ENCODE measurements at regions not wholly inside any gene's neighbourhood (a gene's known extent, or its start where the extent isn't known, plus 50 kb on each side); places are given as distances from the start of the nearest gene placed in this dataset.
A peak's percentile ranks its signal among the peaks of the same experiment; 100 is the strongest.

DNA sequence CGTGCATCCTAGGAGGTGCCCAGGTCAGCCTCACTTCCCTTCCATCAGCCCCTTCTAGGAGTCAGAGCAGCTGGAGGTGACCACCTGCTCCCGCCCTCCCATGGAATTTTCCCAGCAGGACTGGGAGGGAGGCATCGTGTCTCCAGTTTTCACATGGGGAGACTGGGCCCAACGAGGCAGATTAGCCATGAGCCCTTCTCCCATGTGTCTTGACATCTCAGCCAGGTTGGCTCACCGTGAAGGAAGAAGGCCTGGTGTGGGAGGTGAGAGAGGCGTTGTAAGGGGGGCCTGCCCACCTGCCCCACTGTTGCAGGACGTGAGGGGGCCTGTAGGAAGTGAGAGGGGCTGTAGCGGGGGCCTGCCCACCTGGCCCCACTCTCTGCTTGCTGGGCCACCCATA is 1521.4 kb downstream of the BRD1 start:
- Histone ChIP-seq H3K9me3 (no peaks in the 10 kb centered on the region), H3K36me3 (ENCODE audit: control insufficient read depth in 2 of 2, extremely low read depth in 1 of 2, insufficient read depth in 1 of 2, low read length in 1 of 2) (no peaks in the 10 kb centered on the region), H3K4me1 (ENCODE audit: control insufficient read depth in 1 of 2, extremely low read depth in 1 of 2, insufficient read depth in 2 of 2, low read length in 2 of 2) (no peaks in the 10 kb centered on the region), H3K4me3 (ENCODE audit: control insufficient read depth in 1 of 2, extremely low read depth in 1 of 2, low read length in 1 of 2) (no peak overlapping the region), H3K27ac (ENCODE audit: low read length) (no peak overlapping the region), H3K27me3 (replicated peaks in 1 of 2; ENCODE audit: control insufficient read depth in 2 of 2, extremely low read depth in 1 of 2, insufficient read depth in 2 of 2, low read length in 1 of 2) (peaks cover 0 to 24% of the 10 kb centered on the region in 2 experiments)
- Mint-ChIP-seq H3K4me3 (no peak overlapping the region), H3K4me1 (no peaks in the 10 kb centered on the region), H3K9me3 (peaks cover 0 to 7% (median under 1%) of the 10 kb centered on the region in 3 donors), H3K27me3 (peaks cover 0 to 4% of the 10 kb centered on the region in 2 donors), H3K27ac (no peak overlapping the region), H3K36me3 (no peaks in the 10 kb centered on the region)
- WGBS (ENCODE audit: insufficient coverage), result 69% methylated on average over 7 of the region's 8 CpGs
- CTCF ChIA-PET, result no interaction called here
- DNase-seq, result peak in 1 of 35 experiments; percentile 5
- POLR2A ChIA-PET, result no interaction called here
- ATAC-seq (replicated peaks in 1 of 4), result no peak

DNA sequence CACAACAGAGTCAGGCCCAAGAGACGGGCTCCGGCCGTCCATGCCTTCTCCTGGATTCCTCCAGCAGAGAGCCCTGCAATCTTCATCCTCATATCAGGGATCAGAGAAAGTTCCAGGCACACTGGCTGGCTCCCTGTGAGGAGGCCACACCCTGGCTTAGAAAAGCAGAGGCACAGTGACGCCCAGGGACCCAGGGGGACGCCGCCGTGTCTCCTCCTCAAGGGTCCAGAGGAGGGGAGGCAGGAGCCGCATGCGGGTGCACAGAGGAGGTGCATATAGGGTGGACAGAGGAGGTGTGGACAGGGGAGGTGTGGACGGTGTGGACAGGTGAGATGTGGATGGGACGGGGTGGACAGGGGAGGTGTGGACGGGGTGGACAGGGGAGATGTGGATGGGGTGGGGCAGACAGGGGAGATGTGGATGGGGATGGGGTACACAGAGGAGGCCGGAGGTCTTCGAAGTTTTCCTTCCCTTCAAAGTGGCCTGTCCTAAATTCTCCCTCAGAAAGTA is 1521.9 kb downstream of the BRD1 start:
- no peaks in the 10 kb centered on the region for H3K9me3 ChIP-seq
- no peaks in the 10 kb centered on the region for H3K36me3 Mint-ChIP-seq
- no peak overlapping the region for H3K4me3 Mint-ChIP-seq
- POLR2A ChIA-PET, result no interaction called here
- WGBS (ENCODE audit: insufficient coverage), result 91% methylated on average over 9 of the region's 14 CpGs
- no peaks in the 10 kb centered on the region for H3K36me3 ChIP-seq (ENCODE audit: control insufficient read depth in 2 of 2, extremely low read depth in 1 of 2, insufficient read depth in 1 of 2, low read length in 1 of 2)
- H3K27ac ChIP-seq (ENCODE audit: low read length), result no peak overlapping the region
- no peak overlapping the region for H3K27ac Mint-ChIP-seq
- no peak for ATAC-seq (replicated peaks in 1 of 4)
- H3K27me3 ChIP-seq (replicated peaks in 1 of 2; ENCODE audit: control insufficient read depth in 2 of 2, extremely low read depth in 1 of 2, insufficient read depth in 2 of 2, low read length in 1 of 2), result peaks cover 0 to 24% of the 10 kb centered on the region in 2 experiments
- no peak overlapping the region for H3K4me3 ChIP-seq (ENCODE audit: control insufficient read depth in 1 of 2, extremely low read depth in 1 of 2, low read length in 1 of 2)
- DNase-seq, result no peak
- H3K27me3 Mint-ChIP-seq, result peaks cover 0 to 4% of the 10 kb centered on the region in 2 donors
- no peaks in the 10 kb centered on the region for H3K4me1 Mint-ChIP-seq
- peaks cover 0 to 4% (median 0%) of the 10 kb centered on the region in 3 donors for H3K9me3 Mint-ChIP-seq
- H3K4me1 ChIP-seq (ENCODE audit: control insufficient read depth in 1 of 2, extremely low read depth in 1 of 2, insufficient read depth in 2 of 2, low read length in 2 of 2), result no peaks in the 10 kb centered on the region
- CTCF ChIA-PET, result no interaction called here

DNA sequence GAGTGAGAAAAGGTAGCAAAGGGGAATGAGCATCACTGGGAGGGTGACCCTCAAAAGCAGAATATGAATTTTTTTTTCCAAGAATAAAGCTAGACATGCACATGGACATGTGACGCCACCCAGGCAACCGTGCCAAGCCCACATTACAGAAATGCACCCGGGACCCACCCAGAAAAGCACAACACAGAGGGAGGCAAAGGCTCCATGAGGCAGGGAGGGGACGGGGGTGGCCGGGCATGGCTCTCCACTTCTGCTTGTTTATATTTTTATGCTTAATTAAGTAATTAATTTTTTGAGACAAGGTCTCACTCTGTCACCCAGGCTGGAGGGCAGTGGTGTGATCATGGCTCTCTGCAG is 1524.3 kb downstream of the BRD1 start:
- H3K27ac ChIP-seq (ENCODE audit: low read length), result no peak overlapping the region
- Mint-ChIP-seq H3K27ac (no peak overlapping the region), H3K36me3 (no peaks in the 10 kb centered on the region), H3K9me3 (no peaks in the 10 kb centered on the region), H3K27me3 (peaks cover 0 to 6% of the 10 kb centered on the region in 2 donors), H3K4me3 (no peak overlapping the region), H3K4me1 (no peaks in the 10 kb centered on the region)
- H3K4me3 ChIP-seq (ENCODE audit: control insufficient read depth in 1 of 2, extremely low read depth in 1 of 2, low read length in 1 of 2), result no peak overlapping the region
- H3K27me3 ChIP-seq (replicated peaks in 1 of 2; ENCODE audit: control insufficient read depth in 2 of 2, extremely low read depth in 1 of 2, insufficient read depth in 2 of 2, low read length in 1 of 2), result peaks cover 0 to 30% of the 10 kb centered on the region in 2 experiments
- no CpG with 5 or more reads among the region's 5 CpGs for WGBS (ENCODE audit: insufficient coverage)
- ChIA-PET POLR2A (no interaction called here), CTCF (no interaction called here)
- DNase-seq (no peak), ATAC-seq (replicated peaks in 1 of 4) (no peak)
- no peaks in the 10 kb centered on the region for H3K4me1 ChIP-seq (ENCODE audit: control insufficient read depth in 1 of 2, extremely low read depth in 1 of 2, insufficient read depth in 2 of 2, low read length in 2 of 2)
- no peaks in the 10 kb centered on the region for H3K36me3 ChIP-seq (ENCODE audit: control insufficient read depth in 2 of 2, extremely low read depth in 1 of 2, insufficient read depth in 1 of 2, low read length in 1 of 2)
- no peaks in the 10 kb centered on the region for H3K9me3 ChIP-seq

DNA sequence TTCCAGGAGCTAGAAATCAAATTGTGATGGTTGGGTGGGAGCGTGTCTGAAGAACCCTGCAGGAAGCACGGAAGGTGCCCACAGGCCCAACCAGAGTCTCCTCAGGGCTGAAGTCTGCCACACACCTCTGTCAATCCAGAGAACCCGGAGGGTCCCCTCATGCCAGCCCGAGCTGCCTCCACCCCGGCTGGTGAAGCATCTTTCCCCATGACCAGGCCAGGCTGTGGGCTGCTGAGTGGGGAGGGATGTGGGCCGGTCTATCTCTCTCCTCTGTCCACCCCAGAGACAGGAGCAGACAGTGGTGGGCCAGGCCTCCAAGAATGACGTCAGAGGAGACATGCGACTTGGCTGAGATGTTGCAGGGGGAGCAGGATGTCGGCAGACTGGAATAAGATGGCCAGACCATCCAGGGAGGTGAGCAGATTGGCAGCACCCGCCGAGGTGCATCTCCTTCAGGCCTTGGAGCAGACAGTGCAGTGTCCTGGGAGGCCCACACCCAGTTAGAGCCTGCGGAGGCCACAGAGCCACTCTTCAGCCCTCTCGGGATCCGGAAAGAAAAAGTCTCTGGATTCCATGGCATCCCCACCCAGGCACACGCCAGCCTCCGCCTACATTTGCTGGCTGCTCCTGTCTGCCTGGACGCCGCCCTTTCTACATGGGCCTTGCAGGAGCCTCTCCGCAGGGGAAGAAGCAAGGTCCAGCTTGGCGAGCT is 1524.9 kb downstream of the BRD1 start:
- WGBS (ENCODE audit: insufficient coverage), result 71% methylated on average over 15 of the region's 20 CpGs
- Histone ChIP-seq H3K27me3 (replicated peaks in 1 of 2; ENCODE audit: control insufficient read depth in 2 of 2, extremely low read depth in 1 of 2, insufficient read depth in 2 of 2, low read length in 1 of 2) (peaks cover 0 to 28% of the 10 kb centered on the region in 2 experiments), H3K27ac (ENCODE audit: low read length) (no peak overlapping the region), H3K4me1 (ENCODE audit: control insufficient read depth in 1 of 2, extremely low read depth in 1 of 2, insufficient read depth in 2 of 2, low read length in 2 of 2) (no peaks in the 10 kb centered on the region), H3K9me3 (no peaks in the 10 kb centered on the region), H3K4me3 (ENCODE audit: control insufficient read depth in 1 of 2, extremely low read depth in 1 of 2, low read length in 1 of 2) (no peak overlapping the region), H3K36me3 (ENCODE audit: control insufficient read depth in 2 of 2, extremely low read depth in 1 of 2, insufficient read depth in 1 of 2, low read length in 1 of 2) (no peaks in the 10 kb centered on the region)
- peaks cover 0 to 6% of the 10 kb centered on the region in 2 donors for H3K27me3 Mint-ChIP-seq
- CTCF ChIA-PET, result no interaction called here
- DNase-seq (no peak), ATAC-seq (replicated peaks in 1 of 4) (no peak)
- no peak overlapping the region for H3K27ac Mint-ChIP-seq
- no peaks in the 10 kb centered on the region for H3K36me3 Mint-ChIP-seq
- H3K9me3 Mint-ChIP-seq, result no peaks in the 10 kb centered on the region
- POLR2A ChIA-PET, result no interaction called here
- H3K4me3 Mint-ChIP-seq, result no peak overlapping the region
- no peaks in the 10 kb centered on the region for H3K4me1 Mint-ChIP-seq

DNA sequence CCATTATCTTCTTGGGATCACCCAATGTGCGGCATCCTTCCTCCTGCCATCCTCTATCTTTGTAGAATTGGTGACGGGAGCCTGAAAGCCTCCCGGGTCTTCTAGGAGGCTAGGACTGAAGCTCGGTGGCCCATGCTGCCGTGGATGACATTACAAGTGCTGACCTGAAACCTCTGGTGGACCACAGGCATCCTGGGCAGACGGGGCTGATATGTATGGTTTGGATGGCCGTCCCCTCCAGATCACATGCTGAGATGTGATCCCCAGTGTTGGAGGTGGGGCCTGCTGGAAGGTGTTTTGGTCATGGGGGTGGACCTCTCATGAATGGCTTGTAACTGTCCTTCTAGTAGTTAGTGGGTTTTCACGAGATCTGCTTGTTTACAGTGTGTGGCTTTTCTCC is 1525.8 kb downstream of the BRD1 start:
- Mint-ChIP-seq H3K4me1 (no peaks in the 10 kb centered on the region), H3K36me3 (no peaks in the 10 kb centered on the region), H3K9me3 (no peaks in the 10 kb centered on the region), H3K27me3 (peaks cover 0 to 6% of the 10 kb centered on the region in 2 donors), H3K27ac (no peak overlapping the region), H3K4me3 (no peak overlapping the region)
- H3K4me3 ChIP-seq (ENCODE audit: control insufficient read depth in 1 of 2, extremely low read depth in 1 of 2, low read length in 1 of 2), result no peak overlapping the region
- ChIA-PET POLR2A (no interaction called here), CTCF (no interaction called here)
- no peaks in the 10 kb centered on the region for H3K36me3 ChIP-seq (ENCODE audit: control insufficient read depth in 2 of 2, extremely low read depth in 1 of 2, insufficient read depth in 1 of 2, low read length in 1 of 2)
- 58% methylated on average over 5 of the region's 8 CpGs for WGBS (ENCODE audit: insufficient coverage)
- ATAC-seq (replicated peaks in 1 of 4), result no peak
- no peaks in the 10 kb centered on the region for H3K9me3 ChIP-seq
- H3K27ac ChIP-seq (ENCODE audit: low read length), result no peak overlapping the region
- H3K27me3 ChIP-seq (replicated peaks in 1 of 2; ENCODE audit: control insufficient read depth in 2 of 2, extremely low read depth in 1 of 2, insufficient read depth in 2 of 2, low read length in 1 of 2), result peaks cover 0 to 26% of the 10 kb centered on the region in 2 experiments
- H3K4me1 ChIP-seq (ENCODE audit: control insufficient read depth in 1 of 2, extremely low read depth in 1 of 2, insufficient read depth in 2 of 2, low read length in 2 of 2), result no peaks in the 10 kb centered on the region
- DNase-seq, result no peak

DNA sequence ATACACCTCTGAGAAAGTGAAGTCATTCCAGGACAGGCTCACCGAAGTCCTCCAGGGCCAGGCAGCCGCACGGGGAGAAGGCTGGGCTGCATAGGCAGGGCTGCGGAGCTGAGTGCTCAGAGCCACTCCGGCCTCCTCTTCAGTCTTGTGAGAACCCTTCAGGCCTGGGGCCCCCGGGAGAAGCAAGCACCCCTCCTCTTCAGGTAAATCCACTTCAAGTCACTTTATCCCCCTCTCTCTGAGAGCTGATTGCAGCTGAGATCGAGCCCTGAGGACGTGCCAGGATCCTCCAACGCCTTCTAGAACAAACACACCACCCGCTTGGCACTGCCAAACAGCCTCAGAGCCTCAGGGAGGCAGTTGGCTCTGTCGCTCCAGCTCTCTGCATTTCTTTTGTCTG is 1526.3 kb downstream of the BRD1 start:
- Mint-ChIP-seq H3K4me3 (no peak overlapping the region), H3K9me3 (no peaks in the 10 kb centered on the region), H3K36me3 (no peaks in the 10 kb centered on the region), H3K27me3 (peaks cover 0 to 6% of the 10 kb centered on the region in 2 donors), H3K4me1 (no peaks in the 10 kb centered on the region), H3K27ac (peak overlapping the region in 1 of 2 donors; percentile 57)
- DNase-seq (no peak), ATAC-seq (replicated peaks in 1 of 4) (no peak)
- H3K27ac ChIP-seq (ENCODE audit: low read length), result no peak overlapping the region
- ChIA-PET CTCF (no interaction called here), POLR2A (no interaction called here)
- no peaks in the 10 kb centered on the region for H3K4me1 ChIP-seq (ENCODE audit: control insufficient read depth in 1 of 2, extremely low read depth in 1 of 2, insufficient read depth in 2 of 2, low read length in 2 of 2)
- peaks cover 0 to 26% of the 10 kb centered on the region in 2 experiments for H3K27me3 ChIP-seq (replicated peaks in 1 of 2; ENCODE audit: control insufficient read depth in 2 of 2, extremely low read depth in 1 of 2, insufficient read depth in 2 of 2, low read length in 1 of 2)
- no peaks in the 10 kb centered on the region for H3K9me3 ChIP-seq
- no peaks in the 10 kb centered on the region for H3K36me3 ChIP-seq (ENCODE audit: control insufficient read depth in 2 of 2, extremely low read depth in 1 of 2, insufficient read depth in 1 of 2, low read length in 1 of 2)
- WGBS (ENCODE audit: insufficient coverage), result 75% methylated on average over 11 of the region's 11 CpGs
- no peak overlapping the region for H3K4me3 ChIP-seq (ENCODE audit: control insufficient read depth in 1 of 2, extremely low read depth in 1 of 2, low read length in 1 of 2)

DNA sequence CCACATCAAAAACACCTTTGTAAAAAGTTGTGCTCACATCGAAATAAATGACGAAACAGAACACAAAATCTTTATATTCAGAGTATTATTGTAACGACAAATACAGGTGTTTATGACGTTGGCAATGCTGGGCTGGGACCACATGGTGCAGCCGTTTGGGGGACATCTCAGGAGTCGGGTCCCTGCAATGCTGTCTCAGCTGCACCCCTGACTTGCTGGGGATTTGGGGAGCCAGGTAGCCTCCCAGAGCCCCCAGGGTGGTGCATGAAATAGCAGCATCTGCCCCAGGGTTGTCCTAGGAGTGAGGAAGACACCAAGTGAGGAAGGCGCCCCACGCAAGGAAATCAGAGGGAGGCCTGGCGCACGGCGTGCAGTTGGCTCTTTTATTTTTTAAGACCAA is 1526.8 kb downstream of the BRD1 start:
- Histone ChIP-seq H3K4me3 (ENCODE audit: control insufficient read depth in 1 of 2, extremely low read depth in 1 of 2, low read length in 1 of 2) (no peak overlapping the region), H3K36me3 (ENCODE audit: control insufficient read depth in 2 of 2, extremely low read depth in 1 of 2, insufficient read depth in 1 of 2, low read length in 1 of 2) (no peaks in the 10 kb centered on the region), H3K27ac (ENCODE audit: low read length) (no peak overlapping the region), H3K4me1 (ENCODE audit: control insufficient read depth in 1 of 2, extremely low read depth in 1 of 2, insufficient read depth in 2 of 2, low read length in 2 of 2) (no peaks in the 10 kb centered on the region), H3K9me3 (no peaks in the 10 kb centered on the region), H3K27me3 (replicated peaks in 1 of 2; ENCODE audit: control insufficient read depth in 2 of 2, extremely low read depth in 1 of 2, insufficient read depth in 2 of 2, low read length in 1 of 2) (peaks cover 0 to 26% of the 10 kb centered on the region in 2 experiments)
- ATAC-seq (replicated peaks in 1 of 4), result no peak
- ChIA-PET POLR2A (no interaction called here), CTCF (no interaction called here)
- peaks cover 0 to 6% of the 10 kb centered on the region in 2 donors for H3K27me3 Mint-ChIP-seq
- H3K4me1 Mint-ChIP-seq, result no peaks in the 10 kb centered on the region
- no peak overlapping the region for H3K27ac Mint-ChIP-seq
- no peaks in the 10 kb centered on the region for H3K36me3 Mint-ChIP-seq
- WGBS (ENCODE audit: insufficient coverage), result 81% methylated on average over 6 of the region's 11 CpGs
- no peak for DNase-seq
- H3K4me3 Mint-ChIP-seq, result no peak overlapping the region
- H3K9me3 Mint-ChIP-seq, result no peaks in the 10 kb centered on the region

All from T-cell (primary cell).